Heart left ventricle (tissue), 13 donors: ENCODE measurements at regions not wholly inside any gene's neighbourhood (a gene's known extent, or its start where the extent isn't known, plus 50 kb on each side); places are given as distances from the start of the nearest gene placed in this dataset.
"Not testable (repeated sequence)": the region's sequence is repeated elsewhere in the genome, so short reads cannot be mapped to it uniquely, and the experiment has no call there.

Experiments
- POLR2A ChIP-seq, 2 donors: fragments of 450-650 bp; IDR thresholded peaks; one replicate each; pipeline ENCODE4 v1.6.1; 2017; ENCODE audit warnings: antibody characterized with exemption in 2 of 2, mild to moderate bottlenecking in 2 of 2, moderate library complexity in 2 of 2
- TF ChIP-seq, protein P1 (sequence below), 12 donors: fragments of 200-600 bp; sonication (generic) in 4 of 12; IDR thresholded peaks; one replicate each; pipeline versions ENCODE4 v1.5.0 to v1.8.0; 2018 to 2022; ENCODE audit warnings: antibody characterized with exemption in 12 of 12, mild to moderate bottlenecking in 5 of 12
- donor health status: ischemic (EF 13 %, LVEDD 7.1; RV severe dilation, severe dysfunction).
- donor health status: DM: no; HTN: yes; CAD: no.
- donor health status: DM: no; HTN: no; CAD: no.
- donor health status: ischemic (EF 25% LVEDD 6.9; RV normal size, moderate dysfunction).
- donor health status: ischemic (EF 25% LVEDD 5.7; RV mildly dilated, moderate dysfunction).
- donor health status: ischemic (EF 35%, LVEDD 5.7; RV mildly dilated, moderate dysfunction).
- donor health status: nonischemic (EF 11% LVEDD 7.7; RV severe dilation, severe dysfunction).
- donor health status: DM: yes; HTN: yes; CAD: no.
- donor health status: PGD.
- donor health status: ischemic (EF 29% LVEDD 5.4; RV normal size, mild dysfunction).
- donor health status: nonischemic (EF 23%, LVEDD 6.1; RV moderate dilation, normal function).

GRCh38 chr1:242593756-242594155 lies 69.3 kb upstream of the PLD5 start:
- TF ChIP-seq POLR2A (IDR thresholded peaks at IDR 0.05), result not testable (repeated sequence)
- TF ChIP-seq, protein P1, sequence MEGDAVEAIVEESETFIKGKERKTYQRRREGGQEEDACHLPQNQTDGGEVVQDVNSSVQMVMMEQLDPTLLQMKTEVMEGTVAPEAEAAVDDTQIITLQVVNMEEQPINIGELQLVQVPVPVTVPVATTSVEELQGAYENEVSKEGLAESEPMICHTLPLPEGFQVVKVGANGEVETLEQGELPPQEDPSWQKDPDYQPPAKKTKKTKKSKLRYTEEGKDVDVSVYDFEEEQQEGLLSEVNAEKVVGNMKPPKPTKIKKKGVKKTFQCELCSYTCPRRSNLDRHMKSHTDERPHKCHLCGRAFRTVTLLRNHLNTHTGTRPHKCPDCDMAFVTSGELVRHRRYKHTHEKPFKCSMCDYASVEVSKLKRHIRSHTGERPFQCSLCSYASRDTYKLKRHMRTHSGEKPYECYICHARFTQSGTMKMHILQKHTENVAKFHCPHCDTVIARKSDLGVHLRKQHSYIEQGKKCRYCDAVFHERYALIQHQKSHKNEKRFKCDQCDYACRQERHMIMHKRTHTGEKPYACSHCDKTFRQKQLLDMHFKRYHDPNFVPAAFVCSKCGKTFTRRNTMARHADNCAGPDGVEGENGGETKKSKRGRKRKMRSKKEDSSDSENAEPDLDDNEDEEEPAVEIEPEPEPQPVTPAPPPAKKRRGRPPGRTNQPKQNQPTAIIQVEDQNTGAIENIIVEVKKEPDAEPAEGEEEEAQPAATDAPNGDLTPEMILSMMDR (IDR thresholded peaks at IDR 0.05), result not testable (repeated sequence)
